ENCODE measurements at regions not wholly inside any gene's neighbourhood (a gene's known extent, or its start where the extent isn't known, plus 50 kb on each side); places are given as distances from the start of the nearest gene placed in this dataset.

DNA sequence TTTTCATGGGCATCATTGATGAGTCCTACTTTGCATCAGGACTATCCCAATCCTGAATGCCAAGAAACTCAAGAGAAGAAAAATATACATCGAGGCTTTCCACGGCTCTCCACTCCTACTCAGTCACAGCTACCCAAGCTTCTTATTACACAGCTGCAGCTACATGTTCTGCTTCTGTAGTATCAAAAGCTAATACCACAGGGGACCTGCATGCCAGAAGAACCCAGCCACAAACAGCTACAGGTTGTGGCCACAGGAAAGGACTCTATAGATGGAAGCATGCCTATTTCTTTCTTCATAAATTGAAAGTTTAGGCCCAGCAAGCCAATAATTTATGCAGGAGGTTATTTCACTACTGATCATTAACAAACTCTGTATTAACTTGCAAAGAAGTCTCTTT is 209.7 kb upstream of the EGLN3 start:
- TF ChIP-seq, protein P1, sequence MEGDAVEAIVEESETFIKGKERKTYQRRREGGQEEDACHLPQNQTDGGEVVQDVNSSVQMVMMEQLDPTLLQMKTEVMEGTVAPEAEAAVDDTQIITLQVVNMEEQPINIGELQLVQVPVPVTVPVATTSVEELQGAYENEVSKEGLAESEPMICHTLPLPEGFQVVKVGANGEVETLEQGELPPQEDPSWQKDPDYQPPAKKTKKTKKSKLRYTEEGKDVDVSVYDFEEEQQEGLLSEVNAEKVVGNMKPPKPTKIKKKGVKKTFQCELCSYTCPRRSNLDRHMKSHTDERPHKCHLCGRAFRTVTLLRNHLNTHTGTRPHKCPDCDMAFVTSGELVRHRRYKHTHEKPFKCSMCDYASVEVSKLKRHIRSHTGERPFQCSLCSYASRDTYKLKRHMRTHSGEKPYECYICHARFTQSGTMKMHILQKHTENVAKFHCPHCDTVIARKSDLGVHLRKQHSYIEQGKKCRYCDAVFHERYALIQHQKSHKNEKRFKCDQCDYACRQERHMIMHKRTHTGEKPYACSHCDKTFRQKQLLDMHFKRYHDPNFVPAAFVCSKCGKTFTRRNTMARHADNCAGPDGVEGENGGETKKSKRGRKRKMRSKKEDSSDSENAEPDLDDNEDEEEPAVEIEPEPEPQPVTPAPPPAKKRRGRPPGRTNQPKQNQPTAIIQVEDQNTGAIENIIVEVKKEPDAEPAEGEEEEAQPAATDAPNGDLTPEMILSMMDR (IDR thresholded peaks at IDR 0.05; ENCODE audit: low read depth, low read length, poor library complexity, severe bottlenecking) = no peak
- TF ChIP-seq EZH2phosphoT487 (IDR thresholded peaks at IDR 0.05; ENCODE audit: borderline replicate concordance, low read length) = no peak
